ENCODE measurements at regions not wholly inside any gene's neighbourhood (a gene's known extent, or its start where the extent isn't known, plus 50 kb on each side); places are given as distances from the start of the nearest gene placed in this dataset.

DNA sequence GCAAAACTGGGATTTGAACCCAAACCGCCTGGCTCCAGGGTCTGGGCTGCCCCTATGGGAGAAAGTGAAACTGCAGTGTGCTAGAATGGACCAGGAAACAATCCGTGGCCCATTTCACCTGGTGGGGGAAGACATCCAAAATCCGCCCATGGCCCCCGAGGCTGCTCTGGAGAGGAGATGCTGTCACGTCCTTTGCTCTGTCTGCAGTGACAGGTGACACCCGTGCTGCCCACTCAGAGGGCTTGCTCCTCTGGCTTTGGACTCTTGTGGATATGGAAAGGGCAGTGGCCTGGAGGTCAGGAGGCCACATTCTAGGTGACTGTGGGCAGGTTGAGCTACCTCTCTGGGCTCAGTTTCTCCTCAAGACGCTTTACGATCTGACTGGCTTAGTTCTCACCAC is 151.2 kb upstream of the GPR26 start:
- H3K36me3 ChIP-seq, result no peaks in the 10 kb centered on the region
- intact Hi-C loops (cut with DNase I), result no loop called here
- no peak overlapping the region for H3K4me3 ChIP-seq
- no peaks in the 10 kb centered on the region for H3K27me3 ChIP-seq
- no peak for TF ChIP-seq POLR2AphosphoS5 (IDR thresholded peaks at IDR 0.05; ENCODE audit: insufficient read depth in 1 of 2, low read depth in 1 of 2)
- no peak for TF ChIP-seq POLR2A (IDR thresholded peaks at IDR 0.05)
- no peaks in the 10 kb centered on the region for H3K4me1 ChIP-seq
- H3K27ac ChIP-seq, result no peak overlapping the region
- H3K9me3 ChIP-seq, result no peaks in the 10 kb centered on the region
- no peak for DNase-seq (ENCODE audit: extremely low spot score in 2 of 2)

DNA sequence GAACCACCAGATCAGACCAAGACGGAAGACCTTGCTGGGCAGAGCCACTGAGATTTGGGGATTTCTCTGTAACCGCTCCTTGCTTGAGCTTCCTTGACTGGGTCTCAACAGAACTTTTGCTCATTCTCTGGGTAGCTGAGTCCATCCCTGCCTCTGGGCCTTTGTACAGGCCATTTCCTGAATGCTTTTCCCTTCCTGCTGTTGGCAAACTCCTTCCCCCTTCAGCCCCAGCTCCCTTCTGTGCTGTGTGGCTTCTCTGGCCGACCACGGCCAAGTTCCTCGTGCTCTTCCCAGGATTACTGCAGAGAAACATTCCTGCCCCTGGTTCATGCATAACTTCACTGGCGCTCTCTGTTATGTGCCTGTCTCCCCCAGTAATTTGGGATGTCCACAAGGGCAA is 150.5 kb upstream of the GPR26 start:
- DNase-seq (ENCODE audit: extremely low spot score in 2 of 2), result no peak
- Histone ChIP-seq H3K4me3 (no peak overlapping the region), H3K27me3 (no peaks in the 10 kb centered on the region), H3K27ac (no peak overlapping the region), H3K4me1 (no peaks in the 10 kb centered on the region), H3K36me3 (no peaks in the 10 kb centered on the region), H3K9me3 (no peaks in the 10 kb centered on the region)
- intact Hi-C loops (cut with DNase I), result no loop called here
- TF ChIP-seq, protein P1, sequence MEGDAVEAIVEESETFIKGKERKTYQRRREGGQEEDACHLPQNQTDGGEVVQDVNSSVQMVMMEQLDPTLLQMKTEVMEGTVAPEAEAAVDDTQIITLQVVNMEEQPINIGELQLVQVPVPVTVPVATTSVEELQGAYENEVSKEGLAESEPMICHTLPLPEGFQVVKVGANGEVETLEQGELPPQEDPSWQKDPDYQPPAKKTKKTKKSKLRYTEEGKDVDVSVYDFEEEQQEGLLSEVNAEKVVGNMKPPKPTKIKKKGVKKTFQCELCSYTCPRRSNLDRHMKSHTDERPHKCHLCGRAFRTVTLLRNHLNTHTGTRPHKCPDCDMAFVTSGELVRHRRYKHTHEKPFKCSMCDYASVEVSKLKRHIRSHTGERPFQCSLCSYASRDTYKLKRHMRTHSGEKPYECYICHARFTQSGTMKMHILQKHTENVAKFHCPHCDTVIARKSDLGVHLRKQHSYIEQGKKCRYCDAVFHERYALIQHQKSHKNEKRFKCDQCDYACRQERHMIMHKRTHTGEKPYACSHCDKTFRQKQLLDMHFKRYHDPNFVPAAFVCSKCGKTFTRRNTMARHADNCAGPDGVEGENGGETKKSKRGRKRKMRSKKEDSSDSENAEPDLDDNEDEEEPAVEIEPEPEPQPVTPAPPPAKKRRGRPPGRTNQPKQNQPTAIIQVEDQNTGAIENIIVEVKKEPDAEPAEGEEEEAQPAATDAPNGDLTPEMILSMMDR (IDR thresholded peaks at IDR 0.05), result no peak
- TF ChIP-seq POLR2AphosphoS5 (IDR thresholded peaks at IDR 0.05; ENCODE audit: insufficient read depth in 1 of 2, low read depth in 1 of 2), result no peak
- TF ChIP-seq POLR2A (IDR thresholded peaks at IDR 0.05), result no peak

DNA sequence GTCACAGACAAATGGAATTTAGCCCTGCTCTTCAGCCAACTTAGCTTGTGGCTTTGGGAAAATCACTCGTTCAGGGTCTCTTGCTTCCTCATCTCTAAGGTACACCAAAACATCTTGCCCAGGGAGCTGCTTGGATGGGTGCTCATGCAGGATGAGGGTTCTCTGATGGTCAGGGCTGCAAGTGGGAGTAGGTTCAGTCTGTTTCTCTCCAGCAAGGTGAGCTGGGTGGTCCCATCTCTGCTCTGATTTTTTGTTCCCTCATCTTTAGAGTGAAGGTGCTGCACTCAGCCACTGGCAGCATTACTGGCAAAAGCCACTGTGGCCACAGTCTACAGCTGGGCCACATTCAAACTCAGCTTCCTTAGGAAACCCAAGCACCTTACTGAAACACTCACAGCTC is 149.9 kb upstream of the GPR26 start:
- Histone ChIP-seq H3K27ac (no peak overlapping the region), H3K4me3 (no peak overlapping the region), H3K9me3 (no peaks in the 10 kb centered on the region), H3K4me1 (no peaks in the 10 kb centered on the region), H3K27me3 (no peaks in the 10 kb centered on the region), H3K36me3 (no peaks in the 10 kb centered on the region)
- intact Hi-C loops (cut with DNase I), result no loop called here
- TF ChIP-seq POLR2AphosphoS5 (IDR thresholded peaks at IDR 0.05; ENCODE audit: insufficient read depth in 1 of 2, low read depth in 1 of 2), result no peak
- TF ChIP-seq, protein P1 (IDR thresholded peaks at IDR 0.05), result no peak
- no peak for TF ChIP-seq POLR2A (IDR thresholded peaks at IDR 0.05)
- peak in 1 of 2 donors; percentile 67 for DNase-seq (ENCODE audit: extremely low spot score in 2 of 2)

DNA sequence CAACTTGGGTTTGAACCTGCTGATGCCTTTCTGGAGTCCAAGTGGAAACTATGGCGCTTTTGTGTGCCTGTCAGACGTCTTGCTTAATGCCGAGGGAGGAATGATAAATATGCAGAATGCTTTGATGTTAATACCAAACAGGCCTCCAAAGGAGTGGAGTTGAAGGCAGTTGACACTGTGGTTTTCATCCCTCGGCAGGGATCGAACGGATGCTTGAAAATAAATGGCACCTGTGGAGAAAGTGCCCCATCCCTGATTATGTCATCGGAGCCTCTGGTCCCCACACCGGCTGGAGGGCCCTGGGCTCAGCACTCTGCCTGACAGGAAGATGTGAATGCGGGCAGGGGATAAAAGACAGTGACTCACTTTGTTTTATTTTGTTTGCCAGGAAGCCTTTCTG is 148.7 kb upstream of the GPR26 start:
- H3K4me3 ChIP-seq, result no peak overlapping the region
- TF ChIP-seq, protein P1 (IDR thresholded peaks at IDR 0.05), result no peak
- TF ChIP-seq POLR2A (IDR thresholded peaks at IDR 0.05) (no peak), POLR2AphosphoS5 (IDR thresholded peaks at IDR 0.05; ENCODE audit: insufficient read depth in 1 of 2, low read depth in 1 of 2) (no peak)
- no peak overlapping the region for H3K27ac ChIP-seq
- intact Hi-C loops (cut with DNase I), result no loop called here
- H3K4me1 ChIP-seq, result no peaks in the 10 kb centered on the region
- no peaks in the 10 kb centered on the region for H3K9me3 ChIP-seq
- no peaks in the 10 kb centered on the region for H3K36me3 ChIP-seq
- no peaks in the 10 kb centered on the region for H3K27me3 ChIP-seq
- DNase-seq (ENCODE audit: extremely low spot score in 2 of 2), result no peak

DNA sequence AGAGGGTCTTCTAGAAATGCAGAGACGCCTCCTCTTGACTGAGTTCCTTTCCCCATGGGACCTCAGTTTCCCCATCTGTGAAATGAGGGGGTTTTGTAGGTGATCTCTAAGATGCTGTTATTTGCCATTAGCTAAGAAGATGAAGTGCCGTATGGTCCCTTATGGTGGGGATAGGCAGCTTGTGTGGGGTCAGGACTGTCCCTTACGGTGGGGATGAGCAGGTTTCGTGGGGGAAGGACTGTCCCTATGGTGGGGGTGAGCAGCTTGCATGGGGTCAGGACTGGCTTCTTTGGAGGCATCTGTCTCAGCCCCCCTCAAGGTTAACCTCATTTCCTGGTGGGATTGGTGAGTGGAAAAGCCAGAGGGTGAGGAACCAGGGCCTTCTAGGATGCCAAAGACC is 148.3 kb upstream of the GPR26 start:
- TF ChIP-seq, protein P1 (IDR thresholded peaks at IDR 0.05), result no peak
- TF ChIP-seq POLR2A (IDR thresholded peaks at IDR 0.05) (no peak), POLR2AphosphoS5 (IDR thresholded peaks at IDR 0.05; ENCODE audit: insufficient read depth in 1 of 2, low read depth in 1 of 2) (no peak)
- intact Hi-C loops (cut with DNase I), result no loop called here

More for the DNA sequence above, 148.3 kb upstream of the GPR26 start:
- H3K27me3 ChIP-seq, result no peaks in the 10 kb centered on the region
- DNase-seq (ENCODE audit: extremely low spot score in 2 of 2), result peak; percentile 62 to 79
- H3K27ac ChIP-seq, result no peak overlapping the region
- no peaks in the 10 kb centered on the region for H3K9me3 ChIP-seq
- H3K4me1 ChIP-seq, result no peaks in the 10 kb centered on the region
- no peaks in the 10 kb centered on the region for H3K36me3 ChIP-seq
- no peak overlapping the region for H3K4me3 ChIP-seq

All from vagina (tissue), 2 donors.